Fibroblast of skin of right biceps (primary cell): ENCODE measurements at regions not wholly inside any gene's neighbourhood (a gene's known extent, or its start where the extent isn't known, plus 50 kb on each side); places are given as distances from the start of the nearest gene placed in this dataset.
A peak's percentile ranks its signal among the peaks of the same experiment; 100 is the strongest.

Source experiments
- DNase-seq: peaks from one replicate; pipeline ENCODE4 v3.0.0-alpha.2; 2013

DNA sequence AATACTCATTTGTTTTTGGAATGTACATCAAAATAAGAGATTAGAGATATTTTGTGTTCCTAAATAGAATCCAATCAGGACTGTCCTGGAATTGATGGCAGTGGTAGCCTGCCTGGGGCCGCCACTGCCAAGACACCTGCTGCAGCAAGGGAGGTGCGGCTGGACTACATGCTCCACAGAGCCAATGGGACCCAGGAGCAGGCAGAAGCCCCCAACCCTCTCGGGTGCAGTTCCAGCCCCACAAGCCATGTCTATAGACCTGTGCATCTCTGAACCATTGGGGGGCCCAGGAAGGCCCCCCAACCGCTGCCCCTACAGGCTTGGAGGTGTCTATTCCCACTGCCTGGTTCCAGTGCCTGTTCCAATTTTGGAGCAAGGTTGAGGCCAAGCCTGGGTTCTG, 1524.3 kb downstream of the PCDH18 start:
- DNase-seq = no peak

DNA sequence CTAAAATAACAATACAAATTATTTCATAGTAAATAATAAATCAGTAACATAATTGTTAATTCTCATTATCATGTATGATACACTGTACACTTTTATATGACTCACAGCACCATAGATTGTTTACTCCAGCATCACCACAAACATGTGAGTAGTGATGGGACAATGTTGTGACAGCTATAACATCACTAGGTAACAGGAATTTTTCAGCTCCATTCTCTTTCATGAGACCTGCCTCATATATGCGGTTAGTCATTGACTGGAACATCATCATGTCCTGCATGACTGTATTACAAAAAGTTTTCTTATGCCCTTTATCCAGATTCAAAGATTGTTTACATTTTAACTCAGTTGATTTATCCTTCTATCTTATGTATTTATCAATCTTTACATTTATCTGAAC, 1530.0 kb downstream of the PCDH18 start:
- DNase-seq = no peak

DNA sequence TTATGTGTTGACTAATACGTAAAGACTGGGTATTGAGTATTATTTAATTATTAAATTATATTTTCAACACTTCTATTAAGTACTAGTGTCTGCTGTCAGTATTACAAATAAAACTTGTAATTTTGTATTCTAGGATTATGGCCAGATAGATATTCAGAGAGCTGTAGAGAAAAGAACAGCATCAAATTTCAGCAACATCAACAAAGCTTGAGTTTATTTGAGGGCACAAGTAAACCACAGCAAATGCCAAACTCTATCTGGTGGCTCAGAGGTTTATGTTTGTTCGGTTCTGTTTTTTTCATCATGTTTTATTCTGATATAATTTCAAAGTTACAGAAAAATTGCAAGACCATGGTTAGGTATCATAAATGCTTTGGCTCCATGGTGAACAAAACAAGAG, 1530.5 kb downstream of the PCDH18 start:
- no peak for DNase-seq

DNA sequence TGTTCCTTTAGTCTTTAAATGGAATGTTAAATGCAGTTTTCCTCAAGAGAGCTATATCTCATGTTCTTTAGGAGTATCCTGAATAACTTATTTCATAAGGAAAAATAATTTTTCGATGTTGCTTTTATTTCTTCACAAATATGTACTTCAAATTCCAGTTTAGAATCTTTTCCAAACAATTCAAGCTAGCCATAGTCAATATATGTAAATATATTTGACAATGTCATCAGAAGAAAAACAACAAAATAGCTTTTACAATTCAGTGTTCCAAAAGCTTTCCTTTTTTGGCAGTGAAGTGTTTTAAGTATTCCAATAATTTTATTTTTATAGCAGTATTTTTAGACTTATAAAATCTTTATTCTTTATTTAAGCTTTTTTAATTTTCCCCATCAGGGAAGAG, 1532.0 kb downstream of the PCDH18 start:
- DNase-seq = no peak

DNA sequence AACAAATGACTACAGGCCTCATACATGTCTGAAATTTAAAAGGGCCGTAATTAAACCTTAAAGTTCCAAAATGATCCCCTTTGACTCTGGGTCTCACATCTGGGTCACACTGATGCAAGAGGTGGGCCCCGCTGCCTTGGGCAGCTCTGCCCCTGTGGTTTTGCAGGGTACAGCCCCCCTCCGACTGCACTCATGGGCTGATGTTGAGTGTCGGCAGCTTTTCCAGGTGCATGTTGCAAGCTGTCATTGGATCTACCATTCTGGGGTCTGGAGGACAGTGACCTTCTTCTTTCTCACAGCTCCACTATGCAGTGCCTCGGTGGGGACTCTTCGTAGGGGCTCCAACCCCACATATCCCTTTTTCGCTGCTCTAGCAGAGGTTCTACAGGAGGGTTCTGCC, 1537.9 kb downstream of the PCDH18 start:
- DNase-seq = no peak

DNA sequence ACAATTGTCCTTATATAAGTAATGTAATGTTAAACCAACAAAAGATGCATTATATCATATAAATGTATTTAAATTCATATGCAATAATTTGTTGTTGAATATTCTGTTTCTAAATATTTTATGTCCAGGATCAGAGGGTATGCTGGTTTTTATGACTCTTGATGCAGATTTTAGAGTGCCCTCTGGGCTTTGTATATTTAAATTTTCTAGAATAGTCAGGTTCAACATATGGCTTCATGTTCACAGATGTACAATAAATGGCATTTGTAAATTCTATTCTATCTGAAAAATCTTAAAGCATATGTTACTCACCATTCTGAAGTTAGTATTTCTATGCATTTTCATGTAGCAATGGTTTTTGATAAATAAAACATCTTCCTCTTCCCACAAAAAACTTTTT, 1555.4 kb downstream of the PCDH18 start:
- no peak for DNase-seq

DNA sequence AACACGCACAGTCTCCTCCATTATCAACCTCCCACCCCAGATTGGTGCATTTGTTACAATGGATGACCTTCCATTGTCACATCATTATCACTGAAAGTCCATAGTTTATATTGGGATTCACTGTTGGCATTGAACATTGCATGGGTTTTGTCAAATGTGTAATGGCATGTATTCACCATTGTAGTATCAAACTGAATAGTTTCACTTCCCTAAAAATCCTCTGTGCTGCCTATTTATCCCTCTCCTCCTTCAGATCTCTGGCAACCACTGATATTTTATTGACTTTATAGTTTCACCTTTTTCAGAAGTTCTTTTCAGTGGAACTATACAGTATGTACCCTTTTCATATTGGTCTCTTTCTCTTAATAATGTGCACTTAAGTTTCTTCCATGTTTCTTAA, 1565.4 kb downstream of the PCDH18 start:
- DNase-seq = no peak

DNA sequence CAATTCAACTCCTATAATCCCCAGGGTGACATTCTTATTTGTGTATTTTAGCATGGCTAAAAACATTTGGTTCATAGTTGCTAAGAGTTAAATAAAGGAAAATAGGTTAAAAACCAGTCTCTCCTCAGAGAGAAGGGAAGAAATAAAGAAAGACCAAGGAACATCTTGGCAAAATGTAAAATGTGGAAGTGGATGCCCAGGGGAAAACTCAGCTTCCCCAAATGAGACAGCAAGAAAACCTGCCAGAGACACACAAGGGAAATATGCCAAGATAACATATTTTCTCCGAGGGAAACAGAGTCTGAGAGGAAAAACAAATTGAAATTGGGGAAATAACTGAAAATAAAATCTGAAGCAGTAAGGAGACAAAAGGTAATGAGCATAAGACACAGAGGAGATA, 1569.3 kb downstream of the PCDH18 start:
- no peak for DNase-seq

DNA sequence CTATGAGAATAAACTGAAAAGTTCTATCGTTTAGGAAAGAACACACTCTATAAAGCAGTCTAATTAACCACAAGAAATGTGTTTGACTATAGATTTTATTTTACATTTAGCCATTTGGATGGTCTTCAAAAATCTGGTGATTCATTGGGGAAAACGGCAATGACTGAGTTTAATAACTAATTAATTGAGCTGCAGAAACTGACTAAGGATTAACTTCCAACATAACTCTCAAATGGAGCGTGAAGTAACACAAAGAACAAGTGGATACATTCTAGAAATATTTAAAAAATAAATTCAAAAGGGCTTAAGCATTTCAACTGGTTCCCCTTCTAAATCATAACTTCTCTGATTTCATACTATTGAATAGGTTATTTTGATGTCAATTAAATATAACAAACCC, 1582.4 kb downstream of the PCDH18 start:
- DNase-seq = no peak

DNA sequence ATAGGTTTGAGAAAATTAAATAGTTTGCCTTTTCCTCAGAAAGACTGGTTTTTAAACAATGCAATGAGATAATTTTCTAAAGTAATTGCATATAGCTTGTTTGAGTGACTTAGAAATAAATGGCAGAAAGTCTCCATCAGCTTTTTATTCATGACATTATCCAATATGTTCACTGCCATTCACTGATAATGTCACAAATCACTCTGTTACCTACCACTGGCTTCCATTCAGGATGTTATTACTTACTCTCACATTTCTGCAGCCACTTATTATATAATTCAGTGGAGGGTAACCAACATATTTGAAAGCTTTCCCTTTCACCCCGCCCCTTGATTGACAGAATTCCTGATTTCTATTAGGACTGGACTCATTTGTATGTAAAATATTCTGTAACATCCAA, 1583.5 kb downstream of the PCDH18 start:
- DNase-seq = no peak

DNA sequence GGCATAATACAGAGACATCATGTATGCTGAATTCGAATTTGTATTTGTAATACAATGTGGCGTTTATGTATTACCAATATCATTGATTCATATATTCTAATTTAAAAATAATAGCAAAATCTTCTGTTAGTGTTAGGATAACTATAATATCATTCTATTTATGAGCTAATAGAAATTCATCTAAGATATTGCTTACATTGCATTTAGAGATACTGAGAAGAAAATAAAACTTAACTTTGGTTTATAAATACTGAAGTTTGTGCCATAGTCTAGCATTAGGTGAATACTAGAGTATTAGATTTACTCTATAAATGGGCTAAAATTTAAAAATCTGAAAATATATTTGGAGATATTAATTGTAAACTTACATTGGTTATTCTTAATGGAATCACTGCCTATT, 1590.6 kb downstream of the PCDH18 start:
- no peak for DNase-seq

DNA sequence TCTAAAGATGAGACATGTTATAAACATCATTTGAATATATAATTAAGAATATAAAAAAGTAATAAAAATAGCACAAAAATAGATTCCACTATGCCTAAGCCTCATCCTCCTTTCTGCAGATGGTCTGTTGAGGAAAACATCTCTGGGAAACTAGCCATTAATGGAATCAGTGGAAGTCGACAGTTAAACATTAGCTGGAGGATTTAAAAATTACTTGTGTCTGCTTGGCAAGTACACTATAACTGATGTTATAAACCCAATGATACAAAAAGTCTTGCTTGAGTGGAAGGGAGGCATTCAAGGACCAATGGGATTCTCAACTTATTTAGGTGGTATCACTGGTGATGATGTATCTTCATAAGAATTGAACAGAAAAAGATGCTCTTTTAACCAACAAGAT, 1598.3 kb downstream of the PCDH18 start:
- no peak for DNase-seq

DNA sequence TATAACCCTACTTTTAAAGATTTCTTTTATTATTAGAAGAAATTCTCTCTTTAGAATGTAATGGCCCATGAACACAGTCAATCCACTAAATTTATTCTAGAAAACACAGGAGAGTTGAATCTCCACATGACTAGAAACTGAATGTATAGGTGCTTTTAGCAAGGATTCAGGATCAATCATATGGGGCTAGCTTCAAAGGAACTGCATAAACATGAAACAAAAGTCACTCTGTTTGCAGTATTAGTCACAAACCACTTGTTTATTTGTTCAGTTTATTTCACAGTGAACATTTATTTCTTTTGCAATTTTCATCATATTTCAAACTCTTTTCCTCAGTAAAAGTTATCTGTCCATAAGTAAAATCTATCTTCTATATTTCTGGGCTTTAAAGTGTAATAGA, 1604.6 kb downstream of the PCDH18 start:
- no peak for DNase-seq

DNA sequence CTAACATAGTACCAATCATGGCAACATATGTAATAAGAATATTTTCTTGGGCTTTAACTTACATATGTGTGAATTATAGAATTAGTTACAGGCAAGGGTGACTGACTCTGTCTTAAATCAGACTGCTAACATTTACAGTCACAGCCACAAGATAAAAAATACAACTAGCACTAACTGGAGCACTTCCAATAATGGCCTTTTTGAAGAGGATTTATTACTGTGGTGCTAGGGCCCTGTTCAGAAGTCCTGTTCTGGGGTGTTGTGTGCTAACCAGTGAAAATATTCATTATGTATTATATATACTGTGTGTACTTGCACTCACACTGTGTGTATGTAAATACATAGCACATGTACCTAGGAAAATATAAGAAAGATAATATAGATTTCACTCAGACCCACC, 1611.2 kb downstream of the PCDH18 start:
- no peak for DNase-seq

DNA sequence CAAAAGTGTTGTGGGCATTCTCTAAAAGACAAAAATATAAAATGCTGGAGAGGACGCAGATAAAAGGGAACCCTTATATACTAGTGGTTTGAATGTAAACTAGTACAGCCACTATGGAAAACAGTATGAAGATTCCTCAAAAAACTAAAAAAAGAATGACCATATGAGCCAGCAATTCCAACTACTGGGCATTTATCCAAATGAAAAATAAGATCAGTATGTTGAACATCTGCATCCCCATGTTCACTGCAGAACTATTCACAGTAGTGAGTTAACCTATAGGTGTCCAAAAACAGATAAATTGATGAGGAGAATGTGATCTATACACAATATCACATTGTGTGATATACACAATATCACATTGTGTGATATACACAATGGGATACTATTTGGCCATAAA, 1615.3 kb downstream of the PCDH18 start:
- peak; percentile 58 for DNase-seq

DNA sequence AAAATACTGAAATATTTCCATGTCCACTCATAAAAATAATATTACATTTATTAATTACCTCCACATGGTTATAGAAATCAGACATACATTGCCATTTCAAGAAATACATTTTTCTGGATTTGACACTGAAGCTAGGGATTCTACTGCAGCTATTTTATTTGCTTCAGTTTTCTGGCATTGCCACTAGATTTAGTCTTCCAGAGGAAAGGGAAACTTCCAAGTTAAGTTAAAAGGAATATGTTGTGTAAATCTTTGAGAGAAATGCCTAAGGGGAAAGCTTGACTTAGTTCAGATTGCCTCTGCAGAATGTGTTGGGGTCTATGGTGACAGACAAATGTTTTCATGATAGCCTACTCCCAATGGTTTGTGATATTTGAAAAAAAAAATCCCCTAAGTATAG, 1631.3 kb downstream of the PCDH18 start:
- DNase-seq = no peak

DNA sequence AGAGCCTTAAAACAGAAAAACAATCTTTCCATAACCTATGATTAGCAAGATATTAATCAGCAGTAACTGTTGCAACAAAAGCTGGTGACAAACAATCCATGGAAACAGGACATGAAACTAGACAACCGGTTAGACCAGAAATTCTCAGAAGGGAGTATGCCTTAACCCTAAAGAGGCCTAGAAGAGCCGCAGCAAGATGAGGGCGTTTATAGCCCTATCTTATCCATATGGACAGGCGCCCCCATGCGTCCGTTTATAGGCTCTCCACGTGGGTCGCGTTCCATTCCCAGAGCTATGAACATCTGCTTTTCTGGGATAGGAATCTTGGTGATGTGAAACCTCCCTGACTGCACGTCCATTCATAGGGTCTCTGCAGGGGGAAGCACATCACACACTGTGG, 1662.7 kb upstream of the PABPC4L start:
- DNase-seq = peak; percentile 7

DNA sequence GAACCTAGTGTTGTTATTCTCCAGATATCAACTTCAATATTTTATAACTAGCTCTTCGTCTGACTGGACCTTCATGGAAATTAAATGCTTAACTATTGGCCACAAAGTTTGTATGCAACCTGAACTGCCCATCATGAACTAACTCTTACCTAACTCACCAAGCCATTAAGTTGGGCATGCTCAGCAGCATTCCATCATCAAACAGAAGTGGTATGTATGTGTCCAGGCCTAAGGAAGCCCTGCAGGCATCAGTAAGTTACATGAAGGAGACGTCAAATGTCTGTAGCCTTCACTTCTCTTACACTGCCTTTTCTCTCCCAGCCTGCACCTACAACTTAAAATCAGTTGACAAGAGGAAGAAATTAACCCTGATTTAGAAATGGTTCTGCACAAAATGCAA, 1639.2 kb upstream of the PABPC4L start:
- DNase-seq = no peak

DNA sequence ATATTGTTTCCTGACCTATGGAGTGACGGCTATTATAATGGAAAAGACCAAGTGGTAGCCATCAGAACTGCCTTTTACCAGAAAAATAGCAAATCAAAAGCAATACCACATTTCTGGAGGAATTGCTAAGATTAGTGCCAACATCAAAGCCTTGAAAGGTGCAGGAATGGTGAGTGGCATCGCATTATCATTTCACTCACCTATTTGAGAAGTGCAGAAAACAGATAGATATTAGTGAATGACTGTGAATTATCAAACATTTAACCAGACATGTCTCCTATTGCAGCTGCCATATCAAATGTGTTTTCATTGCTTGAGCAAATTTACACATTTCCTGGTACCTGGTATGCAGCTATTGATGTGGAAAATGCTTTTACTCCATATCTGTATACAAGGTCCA, 1638.1 kb upstream of the PABPC4L start:
- no peak for DNase-seq

DNA sequence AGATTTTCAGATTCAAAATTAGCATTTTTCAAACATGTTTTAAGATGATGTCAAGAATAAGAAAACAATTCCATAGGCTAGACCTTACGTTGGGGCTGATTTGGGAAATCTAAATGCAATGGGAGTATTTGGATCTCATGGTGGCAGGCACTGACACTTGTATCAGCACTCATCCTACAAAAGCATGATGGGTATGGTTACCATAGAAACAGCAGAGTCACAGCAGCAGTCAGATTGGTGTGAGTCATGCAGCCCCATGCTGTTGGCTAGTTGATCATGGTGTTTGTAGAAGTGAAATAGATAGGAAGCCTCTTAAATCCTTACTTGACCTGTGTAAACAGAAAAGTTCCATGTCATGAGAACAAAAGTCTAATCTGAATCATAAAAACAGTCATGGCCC, 1637.3 kb upstream of the PABPC4L start:
- peak; percentile 1 for DNase-seq

DNA sequence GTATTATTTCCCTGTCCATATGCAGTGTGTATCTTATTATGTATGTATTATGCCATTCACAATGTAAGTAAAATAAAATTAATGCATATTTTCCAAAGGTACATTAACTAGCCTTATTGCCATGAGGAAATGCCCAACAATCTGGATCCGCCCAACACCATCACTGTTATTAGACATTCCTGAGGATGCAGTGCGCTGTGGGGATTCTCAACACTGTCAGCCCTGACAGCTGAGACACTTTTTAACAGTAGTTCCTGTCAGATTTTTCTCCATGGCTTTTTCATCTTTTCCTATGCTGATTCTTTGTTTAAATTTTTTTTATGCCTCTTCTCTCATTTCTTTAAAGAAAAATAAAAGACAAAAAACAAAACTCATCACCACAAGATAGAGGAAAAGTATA, 1632.9 kb upstream of the PABPC4L start:
- DNase-seq = no peak

DNA sequence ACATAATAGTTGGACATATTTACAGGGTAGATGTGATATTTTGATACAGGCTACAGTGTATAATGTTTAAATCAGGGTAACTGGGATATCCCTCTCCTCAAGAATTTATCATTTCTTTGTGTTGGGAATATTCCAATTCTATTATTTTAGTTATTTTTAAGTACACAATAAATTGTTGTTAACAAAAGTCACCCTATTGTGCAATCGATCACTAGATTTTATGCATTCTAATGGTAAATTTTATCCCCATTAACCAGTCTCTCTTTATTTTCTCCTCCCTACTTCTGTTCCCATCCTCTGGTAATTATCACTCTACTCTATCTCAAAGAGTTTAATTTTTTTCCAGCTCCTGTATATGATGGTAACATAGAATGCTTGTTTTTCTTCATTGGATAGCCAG, 1631.9 kb upstream of the PABPC4L start:
- DNase-seq = no peak

DNA sequence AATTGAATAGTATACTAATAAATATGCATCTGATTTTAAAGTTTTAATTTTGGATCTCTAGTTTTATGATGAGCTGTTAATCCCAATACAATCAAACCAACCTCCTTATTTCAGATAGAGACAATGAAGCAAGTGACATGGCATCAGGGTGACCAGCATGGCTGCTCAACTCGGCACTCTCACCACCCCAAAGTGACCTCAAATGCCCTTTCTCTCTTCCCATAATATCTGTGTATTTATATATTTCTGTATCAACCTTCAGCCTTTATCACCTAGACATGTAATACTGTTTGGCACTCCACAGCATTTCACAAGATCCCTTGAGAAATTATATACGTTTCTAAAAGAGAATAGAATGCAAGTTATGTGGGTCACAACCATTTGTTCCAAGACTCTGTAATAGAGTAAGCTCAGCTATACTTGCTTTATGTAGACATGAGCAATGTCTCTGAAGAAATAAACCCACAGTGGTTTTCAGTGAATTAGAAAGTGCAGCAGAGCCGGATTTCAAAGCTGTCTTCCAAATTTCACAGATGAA, 1623.2 kb upstream of the PABPC4L start:
- DNase-seq = no peak

DNA sequence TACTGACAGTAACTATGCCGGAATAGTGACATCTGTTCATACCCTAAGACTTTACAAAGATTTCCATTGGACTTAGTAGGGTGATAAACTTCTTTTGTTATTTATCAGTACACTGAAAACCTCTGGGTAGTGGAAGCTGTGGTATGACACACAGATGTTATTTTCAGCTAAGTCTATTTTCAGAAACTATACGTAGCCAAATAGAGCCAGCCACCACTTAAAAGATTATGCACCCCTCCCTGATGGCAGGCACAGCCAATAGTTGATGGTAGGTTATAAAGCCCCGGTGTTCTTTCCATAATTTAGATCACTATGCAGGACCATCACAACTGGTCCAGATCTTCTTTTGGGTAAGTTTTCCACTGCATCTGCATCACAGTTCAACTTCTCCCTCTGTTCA, 1603.2 kb upstream of the PABPC4L start:
- no peak for DNase-seq

DNA sequence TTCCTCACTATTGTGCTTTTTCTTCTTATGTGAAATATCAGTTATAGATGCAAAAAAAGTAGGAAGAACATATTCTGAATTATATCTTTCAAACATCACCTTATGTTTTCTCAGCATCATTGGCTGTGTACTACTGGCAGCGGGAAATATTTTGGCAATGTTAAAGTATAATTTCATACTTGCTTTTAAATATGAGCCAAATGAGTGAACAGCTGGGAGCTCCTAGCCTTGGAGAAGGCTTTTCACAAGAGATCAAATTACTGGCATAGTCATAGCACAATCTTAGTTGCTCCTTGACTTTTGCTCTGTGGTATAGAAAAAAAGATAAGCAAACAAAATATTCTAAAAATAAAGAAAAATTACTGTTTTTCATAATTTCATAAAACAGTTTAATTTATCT, 1575.8 kb upstream of the PABPC4L start:
- no peak for DNase-seq

DNA sequence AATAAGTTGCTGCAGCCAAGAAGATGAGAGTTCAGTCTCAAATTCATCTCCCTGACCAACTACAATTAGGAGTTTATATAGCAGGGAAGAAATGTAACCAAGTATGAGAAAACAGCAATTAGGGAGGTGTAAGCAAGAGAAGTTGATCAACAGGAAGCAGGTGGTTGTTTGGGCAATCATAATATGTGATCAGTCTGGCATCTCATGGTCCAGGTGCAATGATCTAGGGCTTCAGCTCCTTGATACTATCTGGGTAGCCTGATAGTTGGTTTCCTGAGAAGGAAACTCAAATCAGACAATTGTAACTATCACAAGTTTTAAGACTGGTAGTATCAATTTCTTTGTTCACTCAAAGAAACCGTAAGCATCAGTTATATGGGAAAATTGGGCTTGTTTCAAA, 1574.3 kb upstream of the PABPC4L start:
- no peak for DNase-seq
